ENCODE measurements at regions not wholly inside any gene's neighbourhood (a gene's known extent, or its start where the extent isn't known, plus 50 kb on each side); places are given as distances from the start of the nearest gene placed in this dataset.
A peak's percentile ranks its signal among the peaks of the same experiment; 100 is the strongest.
"Not testable (repeated sequence)": the region's sequence is repeated elsewhere in the genome, so short reads cannot be mapped to it uniquely, and the experiment has no call there.

DNA sequence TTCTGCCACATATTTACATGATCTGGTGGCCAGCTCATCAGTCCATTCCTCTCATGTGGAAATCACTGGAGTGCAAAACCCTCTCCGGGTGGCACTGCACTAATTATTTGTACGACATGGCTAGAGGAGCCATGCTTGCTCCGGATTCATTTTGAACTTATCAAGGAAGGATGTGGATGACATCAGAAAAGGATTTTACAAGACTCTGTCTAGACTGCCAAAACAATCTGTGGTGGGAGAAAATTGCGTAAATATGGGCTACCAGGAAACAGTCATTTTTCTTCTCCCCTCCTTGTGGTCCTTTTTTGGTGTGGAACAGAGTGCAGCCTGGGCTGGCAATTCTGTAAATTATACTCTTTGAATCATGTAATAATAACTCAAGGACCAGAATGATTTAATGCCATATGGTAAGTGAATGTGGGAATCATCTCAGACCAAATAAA is 123.4 kb upstream of the IFNE start:
- DNase-seq: no peak

DNA sequence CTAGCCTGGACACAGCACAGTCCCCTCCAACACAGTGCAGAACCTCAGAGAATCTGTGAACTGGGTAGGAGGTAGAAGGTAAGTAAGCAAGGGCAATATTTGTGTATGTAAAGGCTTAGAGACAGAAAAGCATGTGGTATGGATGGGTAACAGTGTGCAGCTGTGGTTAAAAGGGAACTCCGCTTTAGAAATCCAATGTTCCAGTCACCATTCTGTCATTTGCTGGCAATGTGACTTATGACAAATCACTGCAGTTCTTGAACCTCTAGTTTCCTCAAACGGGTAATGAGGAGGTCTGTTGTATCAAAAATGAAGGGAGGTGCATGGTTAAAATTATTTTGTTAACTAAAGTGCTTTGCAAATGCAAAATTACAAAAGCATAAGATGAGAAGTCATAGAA is 125.5 kb upstream of the IFNE start:
- DNase-seq: no peak

DNA sequence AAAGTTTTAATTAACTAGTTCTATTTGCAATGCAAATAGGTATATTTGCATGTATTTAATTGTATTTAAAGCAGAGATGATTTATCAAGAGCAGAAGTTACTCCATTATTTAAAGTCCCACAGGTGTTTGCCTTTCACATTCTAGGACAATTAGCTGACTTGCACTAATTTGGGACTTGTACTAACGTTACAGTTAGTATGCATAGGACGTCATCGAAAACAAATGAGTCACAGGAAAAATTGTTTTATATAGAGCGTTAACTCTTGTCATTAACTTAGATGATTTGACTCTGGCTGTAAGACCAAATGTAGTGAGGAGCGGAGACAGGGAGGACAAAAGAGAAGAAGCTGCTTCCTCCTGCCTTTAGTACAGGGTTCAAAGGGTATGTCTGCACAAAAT is 126.1 kb upstream of the IFNE start:
- no peak for DNase-seq

DNA sequence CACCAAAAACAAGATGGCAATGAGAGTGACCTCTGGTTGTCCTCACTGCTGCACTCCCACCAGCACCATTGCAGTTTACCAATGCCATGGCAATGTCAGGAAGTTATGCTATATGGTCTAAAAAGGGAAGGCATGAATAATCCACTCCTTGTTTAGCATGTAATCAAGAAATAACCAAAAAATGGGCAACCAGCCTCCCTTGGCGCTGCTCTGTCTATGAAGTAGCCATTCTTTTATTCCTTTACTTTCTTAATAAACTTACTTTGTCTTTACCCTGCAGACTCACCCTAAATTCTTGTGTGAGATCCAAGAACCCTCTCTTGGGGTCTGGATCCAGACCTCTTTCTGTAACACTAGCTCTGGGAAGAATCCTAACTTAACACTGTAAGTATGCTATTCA is 127.4 kb upstream of the IFNE start:
- no peak for DNase-seq

DNA sequence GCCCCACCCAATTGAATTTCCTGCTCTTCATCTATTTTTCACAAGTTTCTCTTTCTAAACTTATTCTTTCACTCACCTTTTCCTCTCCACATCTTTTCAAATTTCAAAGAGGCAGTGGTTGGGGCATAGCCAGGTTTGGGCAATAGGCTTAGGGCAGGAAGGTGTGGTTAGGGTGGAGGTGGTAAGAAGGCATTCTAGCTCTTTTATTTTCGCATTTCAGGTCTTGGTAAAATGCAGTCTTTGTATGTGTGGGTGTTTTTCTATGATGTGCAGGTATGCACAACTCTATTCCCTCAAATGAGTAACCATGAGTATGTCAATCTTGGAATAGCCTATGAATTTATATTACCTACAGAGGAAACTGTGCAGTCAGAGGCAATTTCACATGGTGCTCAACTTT is 129.8 kb upstream of the IFNE start:
- DNase-seq: peak; percentile 51

DNA sequence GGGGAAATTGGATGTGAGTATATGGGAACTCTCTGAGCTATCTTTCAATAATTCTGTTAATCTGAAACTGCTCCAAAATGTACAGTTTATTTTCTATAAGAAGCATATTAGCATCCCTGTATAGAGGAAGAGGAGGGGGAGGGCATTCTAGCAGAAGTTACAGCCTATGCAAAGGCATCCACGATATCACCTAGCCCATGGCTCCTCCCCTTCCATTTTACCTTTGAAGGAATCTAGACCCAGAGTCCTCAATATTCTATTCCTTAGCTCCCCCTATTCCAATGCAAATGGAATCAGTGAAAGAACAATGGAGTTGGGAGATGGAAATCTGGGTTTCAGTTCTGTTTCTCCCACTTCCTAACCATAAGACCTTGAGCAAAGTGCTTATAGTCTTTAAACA is 132.9 kb upstream of the IFNE start:
- no peak for DNase-seq

DNA sequence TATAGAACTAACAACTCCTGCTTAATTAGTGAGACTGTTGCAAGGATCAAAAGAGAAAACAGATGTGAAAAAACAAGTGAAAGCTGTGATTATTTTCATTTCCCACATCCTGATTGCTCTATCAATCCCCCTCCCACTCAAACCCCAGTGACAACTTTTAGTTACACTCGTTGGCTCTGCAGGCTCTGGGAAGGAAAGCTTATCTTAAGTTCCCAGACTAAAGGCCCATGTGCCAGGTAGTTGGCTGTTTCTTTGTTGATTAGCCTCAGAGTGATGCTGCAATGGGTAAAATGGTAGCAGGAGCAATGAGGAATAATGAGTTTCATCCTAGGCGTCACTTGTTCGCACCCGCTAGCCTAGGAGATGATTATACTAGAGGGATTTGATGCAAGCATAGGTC is 133.3 kb upstream of the IFNE start:
- DNase-seq: no peak

DNA sequence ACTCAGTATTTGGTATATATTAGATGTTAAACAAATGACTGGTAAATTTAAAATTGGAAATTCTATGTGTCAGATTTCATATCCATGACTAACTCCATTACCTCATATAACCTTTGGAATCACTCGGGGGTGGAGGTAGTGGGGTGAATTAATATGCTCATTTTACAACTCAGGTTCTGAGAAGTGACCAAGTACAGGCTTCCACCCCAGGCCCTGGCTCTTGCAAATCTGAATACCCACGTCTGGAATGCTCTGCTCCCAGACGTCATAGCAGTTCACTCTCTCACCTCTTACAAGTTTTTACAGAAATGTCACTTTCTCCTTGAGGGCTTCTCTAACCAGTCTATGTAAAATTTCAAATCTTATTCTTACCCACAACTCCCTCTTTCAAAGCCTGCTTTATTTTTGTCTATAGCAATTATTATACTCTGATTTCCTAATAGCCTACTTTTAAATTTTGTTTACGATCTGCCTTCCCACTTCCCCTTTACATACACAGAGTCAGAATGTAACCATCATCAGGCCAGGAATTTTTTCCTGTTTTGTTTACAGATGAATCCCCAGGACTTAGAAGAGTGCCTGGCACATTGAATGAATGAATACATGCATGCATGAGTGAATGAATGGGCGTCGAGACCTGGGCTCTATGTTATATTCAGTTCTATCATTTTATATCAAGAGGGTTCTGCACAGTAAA is 134.1 kb upstream of the IFNE start:
- no peak for DNase-seq

DNA sequence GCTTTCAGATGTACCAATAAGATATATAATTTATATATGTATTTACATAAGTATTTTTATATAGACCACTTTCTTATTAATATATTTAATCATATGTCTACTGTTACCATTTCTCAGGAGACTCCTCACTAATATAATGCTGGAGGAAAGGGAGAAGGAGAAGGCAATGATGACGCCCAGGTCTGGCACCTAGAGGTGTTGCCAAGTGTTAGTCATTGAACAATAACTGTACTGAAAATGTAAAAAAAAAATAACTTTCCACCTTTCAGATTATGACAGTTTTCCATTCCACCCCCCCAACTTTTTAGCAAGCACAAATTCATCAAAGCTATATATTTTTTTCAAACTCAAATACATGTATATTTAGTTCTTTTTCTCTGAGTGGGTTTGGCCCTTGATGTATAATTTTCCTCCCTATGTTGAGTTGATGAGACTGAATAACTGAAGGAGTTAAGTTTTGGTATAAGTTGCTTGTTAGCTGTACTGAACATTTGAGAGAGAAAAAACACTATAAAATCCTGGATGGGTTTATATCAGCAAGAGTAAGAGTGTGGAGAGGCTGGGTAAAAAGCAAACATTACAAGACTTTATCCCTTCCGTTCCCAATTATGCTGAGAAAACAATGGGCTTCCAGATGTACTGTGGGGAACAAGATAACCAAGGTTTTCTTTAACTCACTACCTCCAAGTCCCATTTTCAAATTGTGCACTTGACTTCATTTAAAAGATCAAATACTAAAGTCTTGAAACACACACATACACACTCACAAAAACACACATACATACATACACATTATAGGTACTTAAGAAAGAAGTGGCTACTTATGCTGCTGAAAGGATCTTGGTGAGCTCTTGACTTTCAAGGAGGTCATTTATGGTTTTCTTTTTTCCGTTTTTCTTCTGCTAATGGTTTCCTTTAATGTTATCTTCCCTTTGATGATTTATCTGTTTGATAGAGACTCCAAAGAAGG is 142.8 kb upstream of the IFNE start:
- peak; percentile 29 for DNase-seq

DNA sequence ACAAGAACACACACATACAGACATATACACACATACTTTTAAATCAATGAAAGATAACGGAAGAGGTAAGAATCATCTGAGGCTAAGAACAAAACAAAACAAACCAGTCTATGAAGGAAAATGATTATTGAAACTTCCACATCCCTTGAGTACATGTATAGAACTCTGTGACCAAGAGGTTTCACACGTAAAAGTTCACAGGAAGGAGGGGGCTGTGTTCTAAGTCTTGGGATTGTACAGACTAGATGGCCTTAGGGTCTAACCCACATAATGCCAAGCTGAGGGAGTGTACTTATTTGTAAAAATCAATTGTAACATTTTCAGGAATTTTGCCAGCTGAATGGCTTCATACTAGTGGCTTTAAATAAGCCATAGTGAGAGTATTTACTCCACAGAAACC is 144.4 kb upstream of the IFNE start:
- no peak for DNase-seq

DNA sequence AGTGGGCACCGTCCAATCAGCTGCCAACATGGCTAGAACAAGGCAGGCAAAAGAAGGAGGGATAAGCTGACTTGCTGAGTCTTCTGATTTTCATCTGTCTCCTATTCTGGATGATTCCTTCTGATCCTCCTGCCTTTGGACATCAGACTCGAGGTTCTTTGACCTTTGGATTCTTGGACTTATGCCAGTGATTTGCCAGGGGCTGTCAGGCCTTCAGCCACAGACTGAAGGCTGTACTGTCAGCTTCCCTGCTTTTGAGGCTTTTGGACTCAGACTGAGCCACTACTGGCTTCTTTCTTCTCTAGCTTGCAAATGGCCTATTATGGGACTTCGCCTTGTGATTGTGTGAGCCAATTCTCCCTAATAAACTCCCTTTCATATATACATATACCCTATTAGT is 146.8 kb upstream of the IFNE start:
- DNase-seq: not testable (repeated sequence)

DNA sequence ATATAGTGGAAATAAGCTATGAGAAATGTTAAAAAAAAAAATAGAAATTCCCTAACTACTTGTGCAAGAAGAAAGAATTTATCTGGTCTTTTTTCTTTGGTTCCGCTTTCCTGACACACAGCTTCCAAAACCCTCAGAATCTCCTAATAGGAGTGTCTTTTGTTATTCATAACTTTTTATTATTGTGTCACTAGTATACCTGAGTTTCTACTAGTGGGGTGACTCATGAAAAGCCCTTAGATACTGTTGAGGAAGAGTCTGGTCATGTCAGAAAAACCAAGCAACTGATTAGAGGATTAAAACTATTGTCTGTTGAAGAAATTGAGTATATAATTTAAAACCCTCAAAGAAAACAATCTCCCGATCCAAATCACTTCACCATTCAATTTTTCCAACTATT is 152.8 kb upstream of the IFNE start:
- DNase-seq: no peak

DNA sequence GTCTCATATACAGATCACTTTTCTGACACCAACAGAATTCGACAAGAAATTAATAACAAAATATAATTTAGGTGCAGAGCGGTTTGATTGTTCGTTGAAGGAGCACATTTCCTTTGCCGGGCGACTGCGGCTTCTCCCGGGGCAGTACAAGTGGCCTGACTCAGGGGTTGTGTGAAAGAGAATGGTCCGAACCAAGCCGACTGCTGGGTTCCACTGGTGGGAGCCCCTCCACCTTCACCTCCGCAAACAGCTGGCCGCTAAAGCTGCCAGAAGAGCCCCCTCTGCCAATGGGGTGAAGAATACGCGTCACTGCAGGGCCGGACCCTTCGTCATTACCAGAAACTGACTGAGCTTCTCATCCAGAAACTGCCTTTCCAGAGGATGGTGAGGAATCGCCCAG is 156.0 kb upstream of the IFNE start:
- no peak for DNase-seq

DNA sequence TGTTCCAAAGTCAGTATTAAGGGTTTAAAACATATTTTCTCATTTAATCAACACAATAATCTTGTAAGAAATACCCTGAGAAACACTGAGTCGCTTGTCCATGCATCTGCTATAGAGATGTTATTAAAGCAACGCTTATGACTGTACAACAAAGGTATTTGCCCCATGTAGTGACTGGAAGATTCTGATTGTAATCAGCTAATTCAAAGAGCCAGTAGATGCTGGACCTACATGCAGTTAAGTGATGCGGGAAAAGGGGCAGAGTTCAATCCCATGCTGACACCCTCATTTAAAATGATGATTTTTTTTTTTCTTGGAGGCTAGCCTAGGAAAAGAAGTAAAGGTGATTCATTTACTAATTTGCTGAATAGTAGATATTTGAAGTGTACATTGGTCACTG is 149.3 kb upstream of the MTAP start:
- no peak for DNase-seq

DNA sequence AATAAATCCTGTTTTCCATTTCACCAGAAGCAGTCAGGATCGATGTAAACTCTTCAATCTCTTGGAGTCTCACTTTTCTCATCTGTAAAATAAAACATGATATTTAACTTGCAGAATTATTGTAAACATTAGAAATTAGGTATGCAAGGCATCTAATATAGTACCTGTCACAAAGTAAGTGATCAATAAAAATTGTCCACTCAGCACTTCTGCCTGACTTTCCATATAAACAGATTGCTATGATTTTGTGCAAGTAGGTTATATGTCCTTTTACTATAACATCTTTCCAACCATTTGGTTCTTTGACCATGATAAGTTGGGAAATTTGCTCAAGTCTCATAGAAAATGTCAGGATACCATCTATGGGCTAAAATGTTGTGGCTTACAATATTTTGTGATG is 148.8 kb upstream of the MTAP start:
- no peak for DNase-seq

DNA sequence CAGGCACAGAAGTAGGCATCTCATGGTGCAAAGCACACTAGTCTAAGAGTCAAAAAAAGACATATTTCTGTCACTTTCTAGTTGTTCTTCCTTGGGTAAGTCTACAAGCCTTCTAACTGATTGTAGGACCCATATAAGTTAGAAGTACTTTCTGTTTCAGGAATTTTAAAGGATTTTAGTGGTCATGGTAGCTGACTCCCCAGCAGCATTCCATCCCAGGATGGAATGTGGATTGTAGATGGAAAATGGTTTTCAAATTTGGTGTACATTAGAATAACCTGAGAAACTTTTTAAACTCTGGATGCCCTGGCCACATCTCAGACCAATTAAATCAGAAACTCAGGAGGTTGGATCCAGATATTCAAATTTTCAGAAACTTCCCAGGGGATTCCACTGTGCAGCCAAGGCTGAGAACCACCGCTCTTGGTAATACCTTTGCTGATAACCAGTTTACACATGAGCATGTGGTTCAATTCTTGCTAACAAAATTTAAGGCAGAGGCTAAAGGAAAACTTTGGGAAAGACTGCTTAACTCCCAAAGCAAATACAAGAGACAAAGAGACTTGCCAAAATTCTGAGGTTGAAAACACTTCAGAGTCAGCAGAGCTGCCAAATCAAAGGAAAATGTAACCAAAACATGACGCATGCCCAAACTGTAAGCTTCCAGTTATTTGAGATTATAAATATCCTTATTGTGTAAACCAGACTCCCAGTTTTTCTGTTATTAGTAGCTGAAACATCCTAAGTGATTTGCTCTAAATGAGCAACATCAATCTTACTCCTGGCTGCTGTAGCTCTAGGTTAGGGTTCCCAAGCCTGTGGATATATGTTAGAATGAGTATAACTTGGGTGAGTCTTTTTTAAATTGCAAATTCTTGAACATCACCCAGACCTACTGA is 145.4 kb upstream of the MTAP start:
- no peak for DNase-seq

DNA sequence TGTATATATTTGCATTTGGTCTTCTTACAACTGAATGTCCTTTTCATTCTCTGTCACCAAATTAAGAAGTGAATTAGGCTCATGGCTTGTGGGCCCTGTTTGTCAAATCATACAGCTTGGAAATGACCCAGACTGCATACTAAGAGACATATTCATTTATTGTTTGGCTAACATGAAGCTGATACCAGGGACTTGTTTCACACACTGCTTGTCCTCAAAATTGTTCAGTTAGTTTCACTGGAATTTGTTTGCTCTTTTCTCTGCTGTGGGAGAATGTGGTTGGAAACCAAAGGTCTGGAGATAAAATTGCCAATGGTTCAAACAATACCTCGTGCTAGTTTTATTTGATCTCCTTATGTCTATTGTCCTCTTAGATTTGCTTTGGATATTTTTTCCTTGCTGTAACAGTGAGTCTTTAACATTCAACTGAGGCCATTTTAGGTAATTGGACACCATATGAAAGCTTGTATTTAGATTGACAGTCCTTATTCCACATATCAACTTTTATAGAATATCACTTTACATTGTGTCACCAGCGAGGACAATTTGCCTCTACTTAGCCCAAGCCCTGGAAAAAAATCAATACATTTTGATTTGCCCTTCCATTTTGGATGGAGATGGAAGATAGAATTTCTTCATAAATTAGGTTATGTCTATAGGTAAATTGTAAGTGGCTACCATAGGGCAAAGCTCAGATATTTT is 144.3 kb upstream of the MTAP start:
- DNase-seq: no peak

DNA sequence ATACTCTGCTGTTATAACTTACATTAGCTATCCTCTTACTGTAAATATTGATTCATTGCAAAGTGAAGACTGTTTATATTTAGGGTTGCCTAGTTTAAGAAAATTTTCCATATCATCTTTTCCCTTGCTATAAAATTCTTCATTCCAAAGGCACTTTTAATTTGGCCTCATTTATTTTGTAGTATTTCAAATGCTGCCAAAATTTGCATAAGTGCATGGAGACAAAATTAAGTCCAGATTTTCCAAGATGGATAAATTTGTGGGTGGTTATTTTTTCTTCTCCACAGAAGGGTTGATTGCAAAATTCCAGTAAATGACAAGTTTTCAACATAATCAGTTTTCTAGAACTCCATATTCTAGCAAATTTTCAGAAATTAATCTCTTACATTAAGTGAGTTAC is 141.5 kb upstream of the MTAP start:
- no peak for DNase-seq

DNA sequence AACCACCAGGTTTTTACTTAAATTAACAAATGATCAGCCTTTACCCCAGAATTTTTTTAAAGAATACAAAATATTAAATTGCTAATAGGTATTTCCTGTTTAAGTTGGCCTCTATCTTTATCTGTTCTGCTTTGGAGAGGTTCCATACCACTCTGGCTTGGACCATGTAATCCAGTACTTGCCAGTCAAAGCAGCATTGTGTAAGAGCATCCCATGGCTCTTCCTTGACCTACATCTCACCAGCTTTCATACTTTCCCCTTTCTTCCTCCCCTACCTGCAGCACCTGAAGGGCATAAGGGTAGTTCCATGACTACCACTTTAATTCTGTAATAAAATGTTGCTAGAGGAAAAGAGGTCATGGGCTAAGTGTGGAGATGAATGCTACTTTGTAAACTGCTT is 140.8 kb upstream of the MTAP start:
- DNase-seq: no peak

DNA sequence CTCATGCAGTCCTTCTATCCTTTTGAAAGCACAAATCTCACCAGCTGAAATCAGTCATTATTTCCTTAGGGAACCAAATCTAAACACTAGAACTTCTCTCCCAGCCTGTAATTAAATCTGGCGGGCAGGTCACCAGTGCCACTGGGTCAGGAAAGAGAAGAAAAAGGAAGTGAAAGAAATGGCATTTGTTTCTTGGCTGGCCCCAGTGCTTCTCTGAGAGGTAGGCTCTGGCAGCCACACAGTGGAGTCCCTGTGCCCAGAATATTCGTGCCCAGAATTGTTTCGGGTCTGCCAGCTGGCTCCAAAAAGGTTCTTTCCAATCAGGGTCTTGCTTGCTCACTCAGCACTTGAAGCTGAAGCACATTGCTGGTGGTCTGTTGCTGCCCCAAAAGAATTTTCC is 133.9 kb upstream of the MTAP start:
- no peak for DNase-seq

DNA sequence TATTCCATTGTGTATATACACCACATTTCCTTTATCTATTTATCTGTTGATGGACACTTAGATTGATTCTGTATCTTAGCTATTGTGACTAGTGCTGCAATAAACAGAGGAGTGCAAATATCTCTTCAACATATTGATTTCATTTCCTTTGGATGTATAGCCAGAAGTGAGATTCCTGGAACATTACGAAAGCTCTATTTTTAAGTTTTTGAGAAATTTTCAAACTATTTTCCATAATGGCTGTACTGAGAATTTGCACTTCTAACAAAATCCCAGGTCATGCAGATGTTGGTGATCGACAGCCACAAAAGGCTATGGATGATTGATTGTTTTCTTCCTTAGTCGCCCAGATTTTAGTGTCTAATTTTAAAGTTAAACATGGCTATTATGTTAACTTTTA is 132.7 kb upstream of the MTAP start:
- no peak for DNase-seq

DNA sequence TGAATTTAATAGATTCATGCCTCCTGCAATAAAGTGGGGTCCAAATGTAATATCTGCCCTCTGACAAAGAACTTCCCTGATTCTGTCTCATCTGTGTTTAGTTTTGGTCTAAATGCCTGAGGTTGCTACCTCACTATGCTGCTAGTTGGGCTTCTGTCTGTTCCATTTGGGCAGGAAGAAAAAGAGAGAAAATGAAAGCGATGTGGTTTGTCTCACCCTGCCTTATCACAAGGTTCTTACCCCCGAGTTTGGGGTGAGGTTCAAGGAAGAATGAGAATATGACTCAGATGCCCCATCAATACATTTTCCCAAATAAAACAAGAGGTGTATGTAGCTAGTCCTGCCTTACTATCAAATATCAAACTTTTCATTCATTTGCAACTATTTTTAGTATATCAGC is 132.1 kb upstream of the MTAP start:
- DNase-seq: no peak

DNA sequence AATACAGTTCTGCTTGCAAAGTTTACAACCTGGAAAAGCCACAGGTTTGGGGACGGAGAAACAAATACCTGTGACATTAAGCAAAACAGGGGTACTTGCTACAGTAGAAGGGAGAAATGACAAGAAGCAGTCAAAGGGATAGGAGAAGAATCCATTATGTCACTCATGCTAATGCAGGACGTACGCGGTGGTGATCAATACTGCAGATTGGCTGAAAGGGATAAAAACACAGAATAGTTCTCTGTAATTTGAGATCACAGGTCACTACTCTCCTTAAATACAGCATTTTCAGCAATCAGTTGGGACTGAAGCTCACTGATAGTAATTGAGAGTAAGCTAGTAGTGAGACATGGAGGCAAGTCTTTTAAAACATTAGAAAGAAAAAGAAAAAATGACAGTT is 130.3 kb upstream of the MTAP start:
- no peak for DNase-seq
